OCI-LY1 (cell line): ENCODE measurements at regions not wholly inside any gene's neighbourhood (a gene's known extent, or its start where the extent isn't known, plus 50 kb on each side); places are given as distances from the start of the nearest gene placed in this dataset.

Source experiments
- H2AFZ ChIP-seq: fragments of 200-600 bp; sonication (generic), shearing (Covaris generic); 2 replicates; pipeline ENCODE4 v1.6.0; 2014; ENCODE audit warnings: antibody characterized with exemption, mild to moderate bottlenecking, low read length
- H3F3A ChIP-seq: fragments of 200-600 bp; sonication (generic), shearing (Covaris generic); 2 replicates; pipeline ENCODE4 v1.6.0; 2014; ENCODE audit warnings: mild to moderate bottlenecking, antibody characterized with exemption, low read length, moderate library complexity; ENCODE audit not compliant: insufficient read depth
- H3K27ac ChIP-seq: fragments of 200-600 bp; sonication (generic); 2 replicates; pipeline ENCODE4 v1.5.1; 2014; ENCODE audit warnings: low read length, mixed run types, mild to moderate bottlenecking, low read depth; ENCODE audit not compliant: poor library complexity, severe bottlenecking
- H3K27me3 ChIP-seq: fragments of 200-600 bp; sonication (generic); 2 replicates; pipeline ENCODE4 v1.6.0; 2014; ENCODE audit warnings: antibody characterized with exemption, mild to moderate bottlenecking, low read length, moderate library complexity; ENCODE audit not compliant: insufficient read depth
- H3K36me3 ChIP-seq: fragments of 200-600 bp; sonication (generic); 2 replicates; pipeline ENCODE4 v1.6.1; 2014; ENCODE audit warnings: mild to moderate bottlenecking, antibody characterized with exemption, low read length, moderate library complexity, mixed read lengths; ENCODE audit not compliant: insufficient read depth
- H3K4me1 ChIP-seq: fragments of 200-600 bp; sonication (generic); 2 replicates; pipeline ENCODE4 v1.5.1; 2014; ENCODE audit warnings: mild to moderate bottlenecking, low read length, moderate library complexity; ENCODE audit not compliant: insufficient read depth, severe bottlenecking
- H3K4me2 ChIP-seq: fragments of 200-600 bp; sonication (generic), shearing (Covaris generic); 2 replicates; pipeline ENCODE4 v1.6.1; 2014; ENCODE audit warnings: low read length
- H3K4me3 ChIP-seq: fragments of 200-600 bp; sonication (generic); 2 replicates; pipeline ENCODE4 v1.5.1; 2014; ENCODE audit warnings: low read length, low read depth, mild to moderate bottlenecking, mixed read lengths; ENCODE audit not compliant: poor library complexity, severe bottlenecking
- H3K79me2 ChIP-seq: fragments of 200-600 bp; shearing (Covaris generic); 2 replicates; pipeline ENCODE4 v1.6.1; 2016; ENCODE audit warnings: mixed run types, low read length, mixed read lengths; ENCODE audit not compliant: insufficient read depth
- H3K9ac ChIP-seq: fragments of 200-600 bp; sonication (generic), shearing (Covaris generic); 2 replicates; pipeline ENCODE4 v1.6.1; 2014; ENCODE audit warnings: mild to moderate bottlenecking, low read length, mixed read lengths
- H3K9me2 ChIP-seq: fragments of 200-600 bp; sonication (generic), shearing (Covaris generic); 2 replicates; pipeline ENCODE4 v1.6.1; 2014; ENCODE audit warnings: low read depth, mild to moderate bottlenecking, low read length, mixed read lengths
- H3K9me3 ChIP-seq: fragments of 200-600 bp; shearing (Covaris generic); 2 replicates; pipeline ENCODE4 v1.6.1; 2014; ENCODE audit warnings: low read length, mixed read lengths
- H4K20me1 ChIP-seq: fragments of 200-600 bp; sonication (generic), shearing (Covaris generic); 2 replicates; pipeline ENCODE4 v1.6.0; 2016; ENCODE audit warnings: mild to moderate bottlenecking, low read length; ENCODE audit not compliant: insufficient read depth
- CTCF ChIP-seq: fragments of 200-600 bp; sonication (generic), shearing (Covaris generic); IDR thresholded peaks from 2 replicates; pipeline ENCODE4 v1.5.1; 2017; ENCODE audit warnings: mild to moderate bottlenecking, antibody characterized with exemption, low read length, moderate library complexity, mixed read lengths
- EZH2 ChIP-seq: fragments of 200-600 bp; sonication (generic), shearing (Covaris generic); IDR thresholded peaks from 2 replicates; pipeline ENCODE4 v1.8.0; 2017; ENCODE audit warnings: borderline replicate concordance, mixed run types, mild to moderate bottlenecking, antibody characterized with exemption, low read length, moderate library complexity, mixed read lengths

- H3F3A ChIP-seq, result no peaks in the 10 kb centered on the region
- H3K79me2 ChIP-seq, result no peaks in the 10 kb centered on the region
- H2AFZ ChIP-seq, result no peak overlapping the region
- H3K36me3 ChIP-seq, result no peaks in the 10 kb centered on the region
- H3K9ac ChIP-seq, result no peak overlapping the region
- no peaks in the 10 kb centered on the region for H3K9me3 ChIP-seq
- no peak overlapping the region for H3K4me3 ChIP-seq
- H4K20me1 ChIP-seq, result no peaks in the 10 kb centered on the region
- H3K4me2 ChIP-seq, result no peak overlapping the region
- H3K27ac ChIP-seq, result no peak overlapping the region
- no peaks in the 10 kb centered on the region for H3K9me2 ChIP-seq
- no peaks in the 10 kb centered on the region for H3K4me1 ChIP-seq
- TF ChIP-seq EZH2 (no peak), CTCF (no peak)
- H3K27me3 ChIP-seq, result no peaks in the 10 kb centered on the region
Measured at GRCh38 chr18:51637881-51638280, 440.4 kb upstream of the MEX3C start.

- no peaks in the 10 kb centered on the region for H3K36me3 ChIP-seq
- H3F3A ChIP-seq, result no peaks in the 10 kb centered on the region
- no peaks in the 10 kb centered on the region for H3K27me3 ChIP-seq
- no peak overlapping the region for H2AFZ ChIP-seq
- no peak overlapping the region for H3K27ac ChIP-seq
- no peaks in the 10 kb centered on the region for H3K9me2 ChIP-seq
- no peak overlapping the region for H3K4me3 ChIP-seq
- no peak overlapping the region for H3K9ac ChIP-seq
- no peaks in the 10 kb centered on the region for H3K4me1 ChIP-seq
- TF ChIP-seq EZH2 (no peak), CTCF (no peak)
- no peaks in the 10 kb centered on the region for H4K20me1 ChIP-seq
- no peaks in the 10 kb centered on the region for H3K9me3 ChIP-seq
- no peaks in the 10 kb centered on the region for H3K79me2 ChIP-seq
- no peak overlapping the region for H3K4me2 ChIP-seq
Measured at GRCh38 chr18:51639541-51639940, 442.1 kb upstream of the MEX3C start.

- Histone ChIP-seq H3K9me2 (no peaks in the 10 kb centered on the region), H3K9ac (no peak overlapping the region)
Measured at GRCh38 chr18:51643483-51643882, 446.0 kb upstream of the MEX3C start.

More at GRCh38 chr18:51643483-51643882, 446.0 kb upstream of the MEX3C start:
- no peaks in the 10 kb centered on the region for H4K20me1 ChIP-seq
- TF ChIP-seq CTCF (no peak), EZH2 (no peak)
- no peaks in the 10 kb centered on the region for H3K4me1 ChIP-seq
- H3K9me3 ChIP-seq, result no peaks in the 10 kb centered on the region
- no peaks in the 10 kb centered on the region for H3K27me3 ChIP-seq
- H2AFZ ChIP-seq, result no peak overlapping the region
- no peaks in the 10 kb centered on the region for H3F3A ChIP-seq
- H3K4me3 ChIP-seq, result no peak overlapping the region
- H3K36me3 ChIP-seq, result no peaks in the 10 kb centered on the region
- no peak overlapping the region for H3K4me2 ChIP-seq
- H3K79me2 ChIP-seq, result no peaks in the 10 kb centered on the region
- no peak overlapping the region for H3K27ac ChIP-seq
